ENCODE measurements at regions not wholly inside any gene's neighbourhood (a gene's known extent, or its start where the extent isn't known, plus 50 kb on each side); places are given as distances from the start of the nearest gene placed in this dataset.

GRCh38 chr11:134762248-134763029, 350.4 kb upstream of the B3GAT1 start:
- TF ChIP-seq EZH2 (IDR thresholded peaks at IDR 0.05; ENCODE audit: borderline replicate concordance, insufficient read depth, low read depth, low read length, poor library complexity, severe bottlenecking), result no peak
- TF ChIP-seq, protein P1, sequence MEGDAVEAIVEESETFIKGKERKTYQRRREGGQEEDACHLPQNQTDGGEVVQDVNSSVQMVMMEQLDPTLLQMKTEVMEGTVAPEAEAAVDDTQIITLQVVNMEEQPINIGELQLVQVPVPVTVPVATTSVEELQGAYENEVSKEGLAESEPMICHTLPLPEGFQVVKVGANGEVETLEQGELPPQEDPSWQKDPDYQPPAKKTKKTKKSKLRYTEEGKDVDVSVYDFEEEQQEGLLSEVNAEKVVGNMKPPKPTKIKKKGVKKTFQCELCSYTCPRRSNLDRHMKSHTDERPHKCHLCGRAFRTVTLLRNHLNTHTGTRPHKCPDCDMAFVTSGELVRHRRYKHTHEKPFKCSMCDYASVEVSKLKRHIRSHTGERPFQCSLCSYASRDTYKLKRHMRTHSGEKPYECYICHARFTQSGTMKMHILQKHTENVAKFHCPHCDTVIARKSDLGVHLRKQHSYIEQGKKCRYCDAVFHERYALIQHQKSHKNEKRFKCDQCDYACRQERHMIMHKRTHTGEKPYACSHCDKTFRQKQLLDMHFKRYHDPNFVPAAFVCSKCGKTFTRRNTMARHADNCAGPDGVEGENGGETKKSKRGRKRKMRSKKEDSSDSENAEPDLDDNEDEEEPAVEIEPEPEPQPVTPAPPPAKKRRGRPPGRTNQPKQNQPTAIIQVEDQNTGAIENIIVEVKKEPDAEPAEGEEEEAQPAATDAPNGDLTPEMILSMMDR (IDR thresholded peaks at IDR 0.05), result no peak
